Suprapubic skin (tissue), 4 donors: ENCODE measurements at regions not wholly inside any gene's neighbourhood (a gene's known extent, or its start where the extent isn't known, plus 50 kb on each side); places are given as distances from the start of the nearest gene placed in this dataset.
"Not testable (repeated sequence)": the region's sequence is repeated elsewhere in the genome, so short reads cannot be mapped to it uniquely, and the experiment has no call there.

Experiments used
- DNase-seq, 2 donors: peaks; one replicate each; pipeline ENCODE4 v3.0.0-alpha.2; 2019; ENCODE audit warnings: low spot score in 2 of 2
- H3K27ac ChIP-seq: fragments of 200-600 bp; sonication (generic); one replicate; pipeline ENCODE4 v1.5.1; 2019
- H3K27me3 ChIP-seq: fragments of 200-600 bp; sonication (generic); one replicate; pipeline ENCODE4 v1.5.1; 2019
- H3K36me3 ChIP-seq: fragments of 200-600 bp; sonication (generic); one replicate; pipeline ENCODE4 v1.5.1; 2019
- H3K4me1 ChIP-seq: fragments of 200-600 bp; sonication (generic); one replicate; pipeline ENCODE4 v1.5.1; 2019
- H3K4me3 ChIP-seq: fragments of 200-600 bp; sonication (generic); one replicate; pipeline ENCODE4 v1.5.1; 2019; ENCODE audit warnings: mild to moderate bottlenecking
- H3K9me3 ChIP-seq: fragments of 200-600 bp; sonication (generic); one replicate; pipeline ENCODE4 v1.5.1; 2019
- CTCF ChIP-seq, 2 donors: fragments of 200-600 bp in 1 of 2; fragments of 450-650 bp in 1 of 2; sonication (generic) in 1 of 2; IDR thresholded peaks; one replicate each; pipeline ENCODE4 v1.5.1; 2016 to 2019; ENCODE audit warnings: antibody characterized with exemption in 2 of 2, mild to moderate bottlenecking in 1 of 2, moderate library complexity in 1 of 2
- EP300 ChIP-seq: sonication (generic); formaldehyde crosslinking; IDR thresholded peaks from one replicate; pipeline ENCODE4 v1.6.1; 2017; ENCODE audit warnings: antibody characterized with exemption
- POLR2A ChIP-seq, 2 donors: fragments of 450-650 bp; IDR thresholded peaks; one replicate each; pipeline ENCODE4 v1.6.1; 2017; ENCODE audit warnings: antibody characterized with exemption in 2 of 2, mild to moderate bottlenecking in 2 of 2, moderate library complexity in 2 of 2
- POLR2AphosphoS5 ChIP-seq, 3 donors: sonication (generic); formaldehyde crosslinking; IDR thresholded peaks; one replicate each; pipeline ENCODE4 v1.6.1; 2017; ENCODE audit warnings: antibody characterized with exemption in 3 of 3
- WGBS: methylation state at CpG from one replicate; pipeline ENCODE4 v1.1.5; 2018; 5-methylcytosine and 5-hydroxymethylcytosine counted together

GRCh38 chr6:86782328-86782727, 155.0 kb upstream of the HTR1E start:
- TF ChIP-seq POLR2A (IDR thresholded peaks at IDR 0.05) (no peak), POLR2AphosphoS5 (IDR thresholded peaks at IDR 0.05) (no peak), EP300 (no peak), CTCF (IDR thresholded peaks at IDR 0.05) (no peak)
- H3K27ac ChIP-seq: no peak overlapping the region
- H3K9me3 ChIP-seq: no peaks in the 10 kb centered on the region
- H3K4me3 ChIP-seq: no peak overlapping the region
- no peaks in the 10 kb centered on the region for H3K4me1 ChIP-seq
- H3K27me3 ChIP-seq: no peaks in the 10 kb centered on the region
- DNase-seq: no peak
- H3K36me3 ChIP-seq: no peaks in the 10 kb centered on the region

- no peak for DNase-seq
- TF ChIP-seq POLR2AphosphoS5 (IDR thresholded peaks at IDR 0.05) (no peak), EP300 (no peak), CTCF (IDR thresholded peaks at IDR 0.05) (no peak), POLR2A (IDR thresholded peaks at IDR 0.05) (no peak)
- no peaks in the 10 kb centered on the region for H3K36me3 ChIP-seq
- WGBS: 90% methylated on average over 2 of the region's 2 CpGs
- no peak overlapping the region for H3K4me3 ChIP-seq
- H3K27ac ChIP-seq: no peak overlapping the region
- H3K4me1 ChIP-seq: no peaks in the 10 kb centered on the region
- no peaks in the 10 kb centered on the region for H3K9me3 ChIP-seq
- no peaks in the 10 kb centered on the region for H3K27me3 ChIP-seq
These were observed 156.4 kb upstream of the HTR1E start for GRCh38 chr6:86780923-86781322.

GRCh38 chr6:86775893-86776292, 161.4 kb upstream of the HTR1E start:
- Histone ChIP-seq H3K9me3 (no peaks in the 10 kb centered on the region), H3K4me1 (no peaks in the 10 kb centered on the region), H3K27me3 (no peaks in the 10 kb centered on the region), H3K27ac (no peak overlapping the region), H3K4me3 (no peak overlapping the region), H3K36me3 (no peaks in the 10 kb centered on the region)
- no peak for DNase-seq
- TF ChIP-seq CTCF (IDR thresholded peaks at IDR 0.05) (no peak), POLR2AphosphoS5 (IDR thresholded peaks at IDR 0.05) (no peak), EP300 (no peak), POLR2A (IDR thresholded peaks at IDR 0.05) (no peak)

- Histone ChIP-seq H3K9me3 (peaks cover 6% of the 10 kb centered on the region), H3K4me3 (no peak overlapping the region), H3K4me1 (no peaks in the 10 kb centered on the region), H3K36me3 (no peaks in the 10 kb centered on the region), H3K27me3 (no peaks in the 10 kb centered on the region), H3K27ac (no peak overlapping the region)
- WGBS: 94% methylated on average over 1 of the region's 1 CpG
- TF ChIP-seq POLR2AphosphoS5 (IDR thresholded peaks at IDR 0.05): no peak
- no peak for TF ChIP-seq CTCF (IDR thresholded peaks at IDR 0.05)
- TF ChIP-seq EP300: no peak
- TF ChIP-seq POLR2A (IDR thresholded peaks at IDR 0.05): no peak
- DNase-seq: no peak
These were observed 172.1 kb upstream of the HTR1E start for GRCh38 chr6:86765211-86765610.

- H3K27me3 ChIP-seq, DNase-seq, H3K4me3 ChIP-seq, H3K4me1 ChIP-seq, H3K36me3 ChIP-seq, H3K27ac ChIP-seq: not testable (repeated sequence)
- peaks cover 11% of the 10 kb centered on the region for H3K9me3 ChIP-seq
These were observed 177.4 kb upstream of the HTR1E start for GRCh38 chr6:86759953-86760352.

- Histone ChIP-seq H3K4me3 (no peak overlapping the region), H3K27ac (no peak overlapping the region), H3K9me3 (peaks cover 14% of the 10 kb centered on the region), H3K27me3 (no peaks in the 10 kb centered on the region), H3K36me3 (no peaks in the 10 kb centered on the region), H3K4me1 (no peaks in the 10 kb centered on the region)
- TF ChIP-seq EP300: no peak
- no peak for TF ChIP-seq POLR2A (IDR thresholded peaks at IDR 0.05)
- TF ChIP-seq CTCF (IDR thresholded peaks at IDR 0.05): no peak
- no peak for TF ChIP-seq POLR2AphosphoS5 (IDR thresholded peaks at IDR 0.05)
- DNase-seq: no peak
- 23% methylated on average over 1 of the region's 1 CpG for WGBS
These were observed 180.6 kb upstream of the HTR1E start for GRCh38 chr6:86756640-86757229.
